LNCAP (cell line): ENCODE measurements at regions not wholly inside any gene's neighbourhood (a gene's known extent, or its start where the extent isn't known, plus 50 kb on each side); places are given as distances from the start of the nearest gene placed in this dataset.

ENCODE experiments used
- CTCF ChIP-seq: fragments of 450-650 bp; IDR thresholded peaks from 2 replicates; pipeline ENCODE4 v1.5.1; 2017; ENCODE audit warnings: mild to moderate bottlenecking

DNA sequence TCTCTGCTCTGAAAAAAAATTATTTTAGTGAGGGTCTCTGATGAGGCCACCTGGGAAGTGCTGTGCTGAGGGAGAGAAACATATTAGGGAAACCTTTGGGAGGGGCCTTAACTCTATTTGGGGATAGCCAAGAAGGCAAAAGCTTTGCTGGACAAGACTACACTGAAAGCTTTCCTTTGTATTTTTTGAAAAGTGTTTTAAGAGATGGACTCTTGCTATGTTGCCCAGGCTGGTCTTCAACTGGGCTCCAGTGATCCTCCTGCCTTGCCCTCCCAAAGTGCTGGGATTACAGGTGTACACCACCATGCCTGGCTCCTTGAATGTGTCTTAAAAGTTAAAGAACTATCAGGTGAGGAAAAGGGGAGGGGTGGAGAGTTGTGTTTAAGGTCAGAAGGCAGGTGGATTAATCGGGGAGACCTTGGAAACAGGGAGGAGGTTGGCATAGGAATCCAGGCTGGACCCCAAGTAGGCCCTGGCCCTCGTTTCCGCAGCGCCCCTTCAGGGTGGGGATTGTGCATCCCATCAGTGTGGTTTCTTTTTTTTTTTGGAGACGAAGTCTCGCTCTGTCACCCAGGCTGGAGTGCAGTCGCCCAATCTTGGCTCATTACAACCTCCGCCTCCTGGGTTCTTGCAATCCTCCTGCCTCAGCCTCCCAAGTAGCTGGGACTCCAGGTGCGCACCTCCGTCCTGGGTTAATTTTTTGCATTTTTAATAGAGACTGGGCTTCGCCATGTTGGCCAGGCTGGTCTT, 92.1 kb downstream of the MYCN start:
- TF ChIP-seq CTCF, result no peak

DNA sequence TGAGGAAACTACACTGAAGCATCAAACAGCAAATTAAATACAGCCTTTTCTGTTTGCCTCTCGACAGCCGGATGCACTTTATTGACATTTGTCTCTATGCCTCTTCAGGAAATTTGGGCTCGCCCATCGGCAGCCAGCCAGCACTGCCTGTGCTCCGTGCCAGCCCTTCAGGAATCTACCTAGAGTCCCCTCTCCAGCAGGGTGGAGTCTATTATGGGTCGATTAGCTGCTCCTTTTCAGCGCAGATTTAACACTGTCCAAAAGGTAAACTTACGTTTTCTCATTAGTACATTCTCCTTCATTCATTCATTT, 91.5 kb downstream of the MYCN start:
- TF ChIP-seq CTCF, result no peak

- no peak for TF ChIP-seq CTCF
Measured at GRCh38 chr2:16031058-16031847, 90.9 kb downstream of the MYCN start.

GRCh38 chr2:16030206-16031057, 90.1 kb downstream of the MYCN start:
- no peak for TF ChIP-seq CTCF

DNA sequence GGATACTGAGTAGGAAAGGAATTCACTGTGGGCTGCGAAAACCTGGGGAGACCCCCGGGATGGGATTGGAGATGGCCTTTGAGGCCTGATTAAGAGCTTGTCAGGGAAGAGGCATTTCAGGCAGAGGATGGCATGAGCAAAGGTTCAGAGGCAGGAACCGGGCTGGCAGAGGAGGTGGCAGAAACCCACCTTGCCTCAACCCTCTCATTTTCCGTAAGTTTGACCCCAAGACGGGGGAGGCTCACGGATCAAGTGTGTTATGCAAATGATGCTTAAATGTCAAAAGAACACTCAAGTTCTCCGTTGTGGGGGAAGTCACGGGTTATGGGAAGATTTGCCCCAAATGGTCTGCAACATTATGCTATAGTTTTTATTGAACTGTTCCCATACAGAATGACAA, 88.3 kb downstream of the MYCN start:
- no peak for TF ChIP-seq CTCF

- TF ChIP-seq CTCF, result no peak
Measured at GRCh38 chr2:16026816-16027501, 86.6 kb downstream of the MYCN start.
